Loucy (cell line): ENCODE measurements at regions not wholly inside any gene's neighbourhood (a gene's known extent, or its start where the extent isn't known, plus 50 kb on each side); places are given as distances from the start of the nearest gene placed in this dataset.

Source experiments
- H2AFZ ChIP-seq: fragments of 200-600 bp; sonication (generic); 2 replicates; pipeline ENCODE4 v1.6.0; 2016; ENCODE audit warnings: antibody characterized with exemption, mild to moderate bottlenecking, low read length, moderate library complexity
- H3F3A ChIP-seq: fragments of 200-600 bp; 2 replicates; pipeline ENCODE4 v1.6.0; 2016; ENCODE audit warnings: antibody characterized with exemption, low read depth, mild to moderate bottlenecking
- H3K27me3 ChIP-seq: fragments of 200-600 bp; sonication (generic); 2 replicates; pipeline ENCODE4 v1.6.1; 2014; ENCODE audit warnings: low read length, mild to moderate bottlenecking; ENCODE audit not compliant: insufficient read depth, poor library complexity, severe bottlenecking
- H3K36me3 ChIP-seq: fragments of 200-600 bp; sonication (generic); 2 replicates; pipeline ENCODE4 v1.6.1; 2016; ENCODE audit warnings: low read length; ENCODE audit not compliant: insufficient read depth
- H3K4me1 ChIP-seq: fragments of 200-600 bp; sonication (generic); 2 replicates; pipeline ENCODE4 v1.5.1; 2014; ENCODE audit warnings: low read length, mild to moderate bottlenecking; ENCODE audit not compliant: insufficient read depth, poor library complexity, severe bottlenecking
- H3K4me2 ChIP-seq: fragments of 200-600 bp; sonication (generic); 2 replicates; pipeline ENCODE4 v1.6.0; 2014; ENCODE audit warnings: antibody characterized with exemption, low read length, low read depth, mild to moderate bottlenecking; ENCODE audit not compliant: poor library complexity, severe bottlenecking
- H3K4me3 ChIP-seq: fragments of 200-600 bp; sonication (generic); 2 replicates; pipeline ENCODE4 v1.5.1; 2014; ENCODE audit warnings: low read length, mild to moderate bottlenecking, mixed read lengths; ENCODE audit not compliant: poor library complexity, severe bottlenecking
- H3K79me2 ChIP-seq: fragments of 200-600 bp; sonication (generic); 2 replicates; pipeline ENCODE4 v1.6.1; 2014; ENCODE audit warnings: low read length; ENCODE audit not compliant: insufficient read depth
- H3K9ac ChIP-seq: fragments of 200-600 bp; sonication (generic); 2 replicates; pipeline ENCODE4 v1.6.0; 2014; ENCODE audit warnings: mild to moderate bottlenecking, low read depth, low read length, moderate library complexity; ENCODE audit not compliant: poor library complexity, severe bottlenecking
- H3K9me2 ChIP-seq: fragments of 200-600 bp; sonication (generic); replicated peaks from 2 replicates; pipeline ENCODE4 v1.6.1; 2016; ENCODE audit warnings: low read depth, low read length, mixed read lengths
- H3K9me3 ChIP-seq: fragments of 200-600 bp; sonication (generic); 2 replicates; pipeline ENCODE4 v1.6.1; 2014; ENCODE audit warnings: mild to moderate bottlenecking, antibody characterized with exemption, low read length, low read depth; ENCODE audit not compliant: insufficient read depth
- H4K20me1 ChIP-seq: fragments of 200-600 bp; sonication (generic); 2 replicates; pipeline ENCODE4 v1.6.0; 2014; ENCODE audit warnings: antibody characterized with exemption, low read length, mild to moderate bottlenecking; ENCODE audit not compliant: insufficient read depth, poor library complexity, severe bottlenecking
- EZH2phosphoT487 ChIP-seq: fragments of 200-600 bp; IDR thresholded peaks from 2 replicates; pipeline ENCODE4 v1.6.1; 2018; ENCODE audit warnings: antibody characterized with exemption, mild to moderate bottlenecking, moderate library complexity, borderline replicate concordance
- TF ChIP-seq, protein P1 (sequence below): fragments of 200-600 bp; sonication (generic); conservative IDR thresholded peaks from 2 replicates; pipeline ENCODE4 v1.5.1; 2014; ENCODE audit warnings: mild to moderate bottlenecking, antibody characterized with exemption, low read length

DNA sequence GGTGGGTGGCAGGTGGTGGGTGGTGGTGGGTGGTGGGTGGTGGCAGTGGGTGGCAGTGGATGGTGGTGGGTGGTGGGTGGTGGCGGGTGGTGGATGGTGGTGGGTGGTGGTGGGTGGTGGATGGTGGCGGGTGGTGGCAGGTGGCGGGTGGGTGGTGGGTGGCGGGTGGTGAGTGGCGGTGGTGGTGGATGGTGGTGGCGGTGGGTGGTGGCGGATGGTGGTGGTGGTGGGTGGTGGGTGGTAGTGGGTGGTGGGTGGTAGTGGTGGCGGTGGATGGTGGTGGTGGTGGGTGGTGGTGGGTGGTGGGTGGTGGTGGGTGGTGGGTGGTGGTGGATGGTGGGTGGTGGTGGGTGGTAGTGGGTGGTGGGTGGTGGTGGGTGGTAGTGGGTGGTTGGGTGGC lies 423.8 kb upstream of the PSMD7 start:
- Histone ChIP-seq H3K27me3 (no peaks in the 10 kb centered on the region), H2AFZ (no peak overlapping the region), H3K79me2 (no peaks in the 10 kb centered on the region), H3K9me3 (no peaks in the 10 kb centered on the region), H3K4me1 (no peaks in the 10 kb centered on the region), H3K9me2 (no peaks in the 10 kb centered on the region), H3K4me3 (no peak overlapping the region), H3F3A (no peaks in the 10 kb centered on the region), H3K9ac (no peak overlapping the region), H4K20me1 (no peaks in the 10 kb centered on the region), H3K4me2 (no peak overlapping the region), H3K36me3 (no peaks in the 10 kb centered on the region)
- TF ChIP-seq, protein P1, sequence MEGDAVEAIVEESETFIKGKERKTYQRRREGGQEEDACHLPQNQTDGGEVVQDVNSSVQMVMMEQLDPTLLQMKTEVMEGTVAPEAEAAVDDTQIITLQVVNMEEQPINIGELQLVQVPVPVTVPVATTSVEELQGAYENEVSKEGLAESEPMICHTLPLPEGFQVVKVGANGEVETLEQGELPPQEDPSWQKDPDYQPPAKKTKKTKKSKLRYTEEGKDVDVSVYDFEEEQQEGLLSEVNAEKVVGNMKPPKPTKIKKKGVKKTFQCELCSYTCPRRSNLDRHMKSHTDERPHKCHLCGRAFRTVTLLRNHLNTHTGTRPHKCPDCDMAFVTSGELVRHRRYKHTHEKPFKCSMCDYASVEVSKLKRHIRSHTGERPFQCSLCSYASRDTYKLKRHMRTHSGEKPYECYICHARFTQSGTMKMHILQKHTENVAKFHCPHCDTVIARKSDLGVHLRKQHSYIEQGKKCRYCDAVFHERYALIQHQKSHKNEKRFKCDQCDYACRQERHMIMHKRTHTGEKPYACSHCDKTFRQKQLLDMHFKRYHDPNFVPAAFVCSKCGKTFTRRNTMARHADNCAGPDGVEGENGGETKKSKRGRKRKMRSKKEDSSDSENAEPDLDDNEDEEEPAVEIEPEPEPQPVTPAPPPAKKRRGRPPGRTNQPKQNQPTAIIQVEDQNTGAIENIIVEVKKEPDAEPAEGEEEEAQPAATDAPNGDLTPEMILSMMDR: no peak
- no peak for TF ChIP-seq EZH2phosphoT487

DNA sequence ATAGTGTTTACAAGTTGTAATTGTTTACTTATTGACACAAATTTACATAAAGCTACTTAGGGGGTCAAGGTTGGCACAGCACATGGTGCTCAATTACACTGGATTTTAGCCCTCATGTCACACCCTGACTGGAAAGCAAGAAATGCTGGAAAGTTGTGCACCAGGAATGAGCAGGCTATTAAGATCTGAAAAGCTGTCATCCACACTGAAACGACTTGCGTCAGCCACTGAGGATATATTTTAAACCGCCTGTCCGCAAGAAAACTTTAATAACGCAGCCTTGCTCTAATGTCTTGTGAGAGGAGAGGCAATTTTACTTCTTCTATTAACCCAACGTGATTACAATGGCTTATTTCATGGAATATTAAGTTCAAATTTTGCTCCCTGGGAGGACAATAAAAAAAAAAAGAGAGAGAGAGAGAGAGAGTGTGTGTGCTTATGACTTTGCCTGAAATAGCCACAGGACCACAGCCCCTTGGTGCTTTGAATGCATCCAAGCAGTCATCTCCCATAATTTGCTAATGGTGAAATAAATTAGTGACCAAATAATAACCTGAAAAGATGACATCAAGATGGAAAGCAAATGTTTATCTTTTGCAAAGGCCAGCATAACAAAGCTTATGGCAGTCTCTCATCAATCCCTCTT lies 425.4 kb upstream of the PSMD7 start:
- H3K9me2 ChIP-seq: no peaks in the 10 kb centered on the region
- H3K9ac ChIP-seq: no peak overlapping the region
- no peaks in the 10 kb centered on the region for H3K36me3 ChIP-seq
- H3K4me2 ChIP-seq: no peak overlapping the region
- no peaks in the 10 kb centered on the region for H3K9me3 ChIP-seq
- TF ChIP-seq, protein P1: no peak
- TF ChIP-seq EZH2phosphoT487: no peak
- no peaks in the 10 kb centered on the region for H3K27me3 ChIP-seq
- H3K4me3 ChIP-seq: no peak overlapping the region
- H3K79me2 ChIP-seq: no peaks in the 10 kb centered on the region
- no peaks in the 10 kb centered on the region for H4K20me1 ChIP-seq
- no peaks in the 10 kb centered on the region for H3K4me1 ChIP-seq
- H3F3A ChIP-seq: no peaks in the 10 kb centered on the region
- H2AFZ ChIP-seq: no peak overlapping the region

DNA sequence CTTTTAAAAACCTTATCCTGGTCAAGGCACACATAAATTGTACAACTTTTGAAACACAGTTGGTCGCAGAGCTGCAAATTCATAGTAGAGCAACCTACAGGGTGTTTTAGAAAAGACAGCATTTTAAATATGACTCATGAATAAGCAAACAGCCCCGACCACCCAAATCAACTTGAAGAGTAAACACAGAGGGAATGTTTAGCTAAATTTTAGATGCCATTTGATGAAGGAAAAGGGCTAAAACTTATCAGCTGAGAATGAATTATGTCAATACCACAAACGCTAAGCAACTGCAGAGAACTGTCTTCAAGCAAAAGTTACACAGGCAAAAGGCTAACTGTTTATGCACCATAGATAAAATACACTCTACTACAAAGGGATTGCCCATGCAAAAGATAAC lies 427.5 kb upstream of the PSMD7 start:
- Histone ChIP-seq H3K9me3 (no peaks in the 10 kb centered on the region), H3K9ac (no peak overlapping the region), H3K4me2 (no peak overlapping the region), H3K79me2 (no peaks in the 10 kb centered on the region), H3K9me2 (no peaks in the 10 kb centered on the region), H3F3A (no peaks in the 10 kb centered on the region), H3K4me3 (no peak overlapping the region), H2AFZ (no peak overlapping the region), H3K4me1 (no peaks in the 10 kb centered on the region), H3K36me3 (no peaks in the 10 kb centered on the region), H3K27me3 (no peaks in the 10 kb centered on the region), H4K20me1 (no peaks in the 10 kb centered on the region)
- TF ChIP-seq EZH2phosphoT487: no peak
- TF ChIP-seq, protein P1: no peak
